Activated CD8-positive, alpha-beta memory T cell treated with anti-CD3 and anti-CD28 coated beads, Interleukin-2, amount 50 U/mL, for 4 hours (primary cell): ENCODE measurements at regions not wholly inside any gene's neighbourhood (a gene's known extent, or its start where the extent isn't known, plus 50 kb on each side); places are given as distances from the start of the nearest gene placed in this dataset.
"Not testable (repeated sequence)": the region's sequence is repeated elsewhere in the genome, so short reads cannot be mapped to it uniquely, and the experiment has no call there.

Experiments
- DNase-seq: peaks from one replicate; pipeline ENCODE4 v3.0.0-alpha.2; 2020

- not testable (repeated sequence) for DNase-seq
These were observed 93.6 kb upstream of the PLGLB2 start for GRCh38 chr2:87654136-87654814.

- not testable (repeated sequence) for DNase-seq
These were observed 90.0 kb upstream of the PLGLB2 start for GRCh38 chr2:87657915-87658314.

DNA sequence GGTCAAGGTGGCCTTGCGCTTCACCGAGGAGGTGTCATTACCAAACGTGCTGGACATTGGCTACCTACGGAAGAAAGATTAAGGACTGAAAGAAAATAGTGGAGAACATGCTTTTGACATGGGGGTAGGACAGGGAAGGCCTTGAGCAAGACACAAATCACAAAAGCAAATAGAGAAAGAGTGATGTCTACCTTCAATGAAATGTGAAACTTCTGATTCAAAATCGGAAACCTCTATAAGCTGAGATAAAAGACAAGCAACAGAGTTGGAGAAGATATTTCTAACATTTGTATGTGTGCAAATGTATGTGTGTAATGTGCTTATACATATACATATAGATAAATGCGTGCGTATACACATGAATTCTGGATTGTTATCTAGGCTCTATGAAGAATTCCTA is 89.5 kb upstream of the PLGLB2 start:
- not testable (repeated sequence) for DNase-seq

- not testable (repeated sequence) for DNase-seq
These were observed 88.9 kb upstream of the PLGLB2 start for GRCh38 chr2:87658976-87659375.

GRCh38 chr2:87660164-87660563 is 87.7 kb upstream of the PLGLB2 start:
- DNase-seq: not testable (repeated sequence)

- not testable (repeated sequence) for DNase-seq
These were observed 85.3 kb upstream of the PLGLB2 start for GRCh38 chr2:87662316-87663290.

- DNase-seq: not testable (repeated sequence)
These were observed 84.5 kb upstream of the PLGLB2 start for GRCh38 chr2:87663347-87663746.

DNA sequence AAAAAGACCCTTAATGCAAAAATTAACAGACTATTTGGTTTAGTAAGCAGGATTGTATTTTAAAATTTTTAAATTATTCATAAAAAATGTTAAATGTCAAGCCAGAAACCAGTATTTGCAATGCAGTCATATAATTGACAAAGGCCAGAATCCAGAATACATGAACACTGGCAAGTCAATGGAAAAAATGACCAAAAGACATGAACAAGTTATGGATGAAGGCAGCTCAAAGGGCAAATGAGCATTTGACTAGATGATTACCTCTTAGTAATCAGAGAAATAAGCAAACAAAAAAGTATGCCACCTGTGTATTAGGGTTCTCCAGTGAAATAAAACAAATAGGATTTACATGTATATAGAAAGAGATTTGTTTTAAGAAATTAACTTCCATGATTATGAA is 80.9 kb upstream of the PLGLB2 start:
- DNase-seq: not testable (repeated sequence)

DNA sequence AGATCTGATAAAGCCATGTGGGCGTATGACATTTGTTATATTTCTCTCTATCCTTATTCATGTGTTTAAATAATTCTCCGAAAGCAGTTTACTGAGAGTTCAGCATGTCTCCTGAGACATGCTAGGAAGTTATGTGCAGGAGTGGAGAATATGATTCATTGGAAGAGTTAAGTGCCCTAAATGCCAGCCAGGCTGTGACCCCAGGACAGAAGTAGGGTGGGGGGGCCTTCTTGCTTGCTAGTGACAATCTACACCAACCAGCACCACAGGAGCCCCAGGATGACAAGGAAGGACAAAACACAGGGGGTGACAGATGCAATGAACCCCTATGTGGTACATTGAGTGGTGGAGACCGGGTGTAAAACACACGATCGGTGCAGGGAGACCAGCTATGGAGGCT is 79.5 kb upstream of the PLGLB2 start:
- DNase-seq: not testable (repeated sequence)

DNA sequence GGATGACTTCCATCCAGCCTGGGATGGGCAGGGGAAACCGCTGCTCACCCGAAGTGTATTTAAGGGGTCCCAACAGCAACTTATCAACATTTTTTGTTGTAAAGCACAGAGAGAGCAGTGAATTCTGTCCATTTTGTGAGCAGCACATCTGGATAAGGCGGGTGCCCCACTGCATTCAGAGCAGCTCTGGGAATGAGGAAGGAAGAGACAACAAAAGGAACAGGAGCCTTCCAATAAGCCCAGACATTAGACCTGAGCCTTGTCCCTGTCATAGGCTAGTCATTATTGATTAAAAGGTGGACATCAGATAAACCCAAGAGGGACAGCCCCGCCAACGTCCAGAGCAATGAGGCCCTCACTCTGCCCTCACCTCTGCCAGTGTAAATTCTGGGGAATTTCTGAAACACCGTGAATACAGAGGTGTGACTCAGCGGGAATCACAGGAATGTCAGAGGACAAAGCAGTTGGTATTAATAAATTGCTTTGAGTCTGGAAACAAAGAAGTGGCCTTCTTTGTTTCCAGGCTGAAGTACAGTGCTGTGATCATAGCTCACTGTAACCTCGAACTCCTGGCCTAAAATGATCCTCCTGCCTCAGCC is 78.2 kb upstream of the PLGLB2 start:
- not testable (repeated sequence) for DNase-seq

- not testable (repeated sequence) for DNase-seq
These were observed 75.5 kb upstream of the PLGLB2 start for GRCh38 chr2:87672404-87672803.

DNA sequence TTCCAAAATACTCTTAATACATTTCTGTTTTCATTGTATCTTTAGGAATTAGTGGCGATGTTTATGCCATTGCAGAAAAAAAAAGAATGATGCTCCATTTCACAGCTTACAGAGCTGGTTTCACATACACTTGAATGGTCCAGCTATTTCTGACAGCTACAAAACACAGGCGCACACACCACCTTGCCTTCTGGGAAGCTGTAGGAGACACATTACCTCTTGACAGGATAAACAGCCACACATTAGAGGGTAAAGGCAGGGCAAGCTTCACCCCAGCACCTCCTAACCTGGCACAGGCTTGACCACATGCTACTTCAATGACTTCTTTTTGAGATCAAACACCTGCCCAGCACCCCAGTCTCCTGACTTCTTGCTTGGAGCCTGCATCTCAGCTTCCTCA is 73.2 kb upstream of the PLGLB2 start:
- DNase-seq: not testable (repeated sequence)

DNA sequence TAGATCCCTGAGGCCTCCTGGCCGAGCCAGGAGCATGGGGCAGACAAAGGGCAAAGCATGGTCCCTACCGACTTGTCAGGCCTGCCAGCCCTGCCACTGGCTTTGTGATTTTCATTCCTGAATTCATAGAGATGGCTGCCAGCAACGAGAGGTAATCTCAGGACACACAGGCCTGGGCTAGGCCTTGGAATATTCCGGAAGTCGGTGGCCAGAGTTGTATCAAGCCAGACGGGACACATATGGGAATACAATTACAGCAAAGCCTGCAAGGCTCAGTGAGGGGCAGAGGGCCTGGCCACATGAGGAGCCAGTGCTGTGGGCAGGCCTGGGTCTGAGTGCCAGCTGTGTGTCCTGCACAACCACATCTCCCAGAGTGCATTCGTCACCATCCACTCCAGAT is 72.4 kb upstream of the PLGLB2 start:
- DNase-seq: not testable (repeated sequence)

GRCh38 chr2:87677421-87677923 is 70.4 kb upstream of the PLGLB2 start:
- DNase-seq: not testable (repeated sequence)

DNA sequence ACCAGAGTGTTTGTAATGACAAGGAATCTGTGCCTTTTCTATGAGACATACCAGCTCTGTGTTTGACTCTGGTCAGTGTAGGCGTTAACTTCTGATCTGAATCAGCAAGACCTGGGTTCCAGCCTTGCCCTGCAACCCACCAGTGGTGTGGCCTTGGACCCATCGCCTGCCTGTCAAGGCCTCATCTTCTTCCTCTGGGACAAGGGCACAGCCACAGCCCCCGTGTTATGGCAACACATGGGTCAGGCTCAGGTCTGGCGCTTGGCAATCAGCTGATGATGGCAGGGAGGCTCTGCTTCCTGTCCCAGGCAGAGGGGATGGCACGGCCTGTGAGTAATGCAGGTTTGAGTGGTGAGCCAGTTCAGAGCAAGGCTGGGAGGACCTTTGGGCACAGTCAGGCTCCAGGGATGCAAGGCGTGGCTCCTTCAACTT is 69.1 kb upstream of the PLGLB2 start:
- not testable (repeated sequence) for DNase-seq

DNA sequence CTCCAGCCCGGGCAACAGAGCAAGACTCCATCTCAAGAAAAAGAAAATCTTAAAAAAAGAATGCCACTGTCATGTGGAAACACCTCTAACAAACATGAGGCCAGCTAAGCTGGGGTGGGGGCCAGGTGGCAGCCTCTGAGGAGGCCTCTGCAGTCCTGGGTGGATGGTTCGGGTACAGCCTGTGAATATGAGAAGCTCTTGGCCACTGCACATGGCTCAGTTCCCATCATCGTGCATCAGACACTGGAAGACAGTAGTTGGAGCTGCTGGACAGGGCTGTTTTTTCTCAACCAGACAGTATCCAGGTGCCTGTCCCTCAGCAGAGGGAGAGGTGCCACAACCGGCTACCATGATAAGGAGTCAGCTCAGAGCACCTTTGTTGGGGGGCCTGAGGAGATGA is 67.9 kb upstream of the PLGLB2 start:
- not testable (repeated sequence) for DNase-seq

- DNase-seq: not testable (repeated sequence)
These were observed 67.2 kb upstream of the PLGLB2 start for GRCh38 chr2:87680691-87681090.

- DNase-seq: not testable (repeated sequence)
These were observed 64.4 kb upstream of the PLGLB2 start for GRCh38 chr2:87683451-87683850.

- not testable (repeated sequence) for DNase-seq
These were observed 63.9 kb upstream of the PLGLB2 start for GRCh38 chr2:87683961-87684360.

GRCh38 chr2:87685558-87685957 is 62.3 kb upstream of the PLGLB2 start:
- DNase-seq: not testable (repeated sequence)

GRCh38 chr2:87686873-87687549 is 60.9 kb upstream of the PLGLB2 start:
- DNase-seq: not testable (repeated sequence)

GRCh38 chr2:87687550-87688270 is 60.2 kb upstream of the PLGLB2 start:
- not testable (repeated sequence) for DNase-seq
